ENCODE measurements at regions not wholly inside any gene's neighbourhood (a gene's known extent, or its start where the extent isn't known, plus 50 kb on each side); places are given as distances from the start of the nearest gene placed in this dataset.

DNA sequence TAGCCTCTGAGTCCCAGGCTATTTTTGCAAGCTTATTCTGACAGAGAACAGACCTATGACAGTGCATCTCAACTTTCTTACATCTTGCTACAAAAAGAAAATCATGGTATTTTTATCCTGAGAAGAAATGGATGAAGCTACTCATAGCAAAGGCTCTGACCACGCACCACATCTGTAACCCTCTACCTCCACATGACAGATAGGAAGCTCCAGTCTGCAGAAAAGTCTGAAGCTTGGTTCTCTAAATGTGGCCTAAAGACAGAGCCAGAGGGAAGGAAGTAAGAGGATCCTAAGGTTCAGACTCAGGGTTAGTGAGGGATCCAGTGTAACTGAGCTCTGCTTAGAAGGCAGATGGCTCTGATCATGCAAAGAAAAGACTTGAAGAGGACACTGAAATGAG, 58.4 kb upstream of the ABCB5 start:
- WGBS, 2 experiments (ENCODE audit: extremely low coverage in 2 of 2, insufficient read length in 1 of 2), result no CpG with 5 or more reads among the region's 1 CpG

More for the DNA sequence above, 58.4 kb upstream of the ABCB5 start:
- TF ChIP-seq RFX5 (IDR thresholded peaks at IDR 0.05; ENCODE audit: low read depth, low read length) (no peak), BHLHE40 (IDR thresholded peaks at IDR 0.05; ENCODE audit: low read depth, low read length) (no peak), CHD1 (IDR thresholded peaks at IDR 0.05; ENCODE audit: low read depth, low read length) (no peak), MXI1 (IDR thresholded peaks at IDR 0.05; ENCODE audit: borderline replicate concordance, low read depth, low read length) (no peak), POLR2A (IDR thresholded peaks at IDR 0.05; ENCODE audit: low read depth, low read length) (no peak), RAD21 (IDR thresholded peaks at IDR 0.05; ENCODE audit: low read length) (no peak), MAFK (IDR thresholded peaks at IDR 0.05; ENCODE audit: low read depth, low read length) (no peak), CEBPB (IDR thresholded peaks at IDR 0.05; ENCODE audit: low read depth, low read length) (no peak), FOS (IDR thresholded peaks at IDR 0.05; ENCODE audit: low read depth, low read length) (no peak), MAZ (IDR thresholded peaks at IDR 0.05; ENCODE audit: borderline replicate concordance, low read depth, low read length) (no peak), NFE2L2 (IDR thresholded peaks at IDR 0.05; ENCODE audit: low read depth, low read length) (no peak), RCOR1 (IDR thresholded peaks at IDR 0.05; ENCODE audit: insufficient replicate concordance, low read length) (no peak), SMC3 (IDR thresholded peaks at IDR 0.05; ENCODE audit: low read depth, low read length) (no peak)
- TF ChIP-seq, protein P1, sequence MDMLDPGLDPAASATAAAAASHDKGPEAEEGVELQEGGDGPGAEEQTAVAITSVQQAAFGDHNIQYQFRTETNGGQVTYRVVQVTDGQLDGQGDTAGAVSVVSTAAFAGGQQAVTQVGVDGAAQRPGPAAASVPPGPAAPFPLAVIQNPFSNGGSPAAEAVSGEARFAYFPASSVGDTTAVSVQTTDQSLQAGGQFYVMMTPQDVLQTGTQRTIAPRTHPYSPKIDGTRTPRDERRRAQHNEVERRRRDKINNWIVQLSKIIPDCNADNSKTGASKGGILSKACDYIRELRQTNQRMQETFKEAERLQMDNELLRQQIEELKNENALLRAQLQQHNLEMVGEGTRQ (IDR thresholded peaks at IDR 0.05; ENCODE audit: low read depth, low read length), result no peak
- TF ChIP-seq, protein P2, sequence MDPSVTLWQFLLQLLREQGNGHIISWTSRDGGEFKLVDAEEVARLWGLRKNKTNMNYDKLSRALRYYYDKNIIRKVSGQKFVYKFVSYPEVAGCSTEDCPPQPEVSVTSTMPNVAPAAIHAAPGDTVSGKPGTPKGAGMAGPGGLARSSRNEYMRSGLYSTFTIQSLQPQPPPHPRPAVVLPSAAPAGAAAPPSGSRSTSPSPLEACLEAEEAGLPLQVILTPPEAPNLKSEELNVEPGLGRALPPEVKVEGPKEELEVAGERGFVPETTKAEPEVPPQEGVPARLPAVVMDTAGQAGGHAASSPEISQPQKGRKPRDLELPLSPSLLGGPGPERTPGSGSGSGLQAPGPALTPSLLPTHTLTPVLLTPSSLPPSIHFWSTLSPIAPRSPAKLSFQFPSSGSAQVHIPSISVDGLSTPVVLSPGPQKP (IDR thresholded peaks at IDR 0.05; ENCODE audit: borderline replicate concordance, low read depth, low read length), result no peak
- TF ChIP-seq, protein P3, sequence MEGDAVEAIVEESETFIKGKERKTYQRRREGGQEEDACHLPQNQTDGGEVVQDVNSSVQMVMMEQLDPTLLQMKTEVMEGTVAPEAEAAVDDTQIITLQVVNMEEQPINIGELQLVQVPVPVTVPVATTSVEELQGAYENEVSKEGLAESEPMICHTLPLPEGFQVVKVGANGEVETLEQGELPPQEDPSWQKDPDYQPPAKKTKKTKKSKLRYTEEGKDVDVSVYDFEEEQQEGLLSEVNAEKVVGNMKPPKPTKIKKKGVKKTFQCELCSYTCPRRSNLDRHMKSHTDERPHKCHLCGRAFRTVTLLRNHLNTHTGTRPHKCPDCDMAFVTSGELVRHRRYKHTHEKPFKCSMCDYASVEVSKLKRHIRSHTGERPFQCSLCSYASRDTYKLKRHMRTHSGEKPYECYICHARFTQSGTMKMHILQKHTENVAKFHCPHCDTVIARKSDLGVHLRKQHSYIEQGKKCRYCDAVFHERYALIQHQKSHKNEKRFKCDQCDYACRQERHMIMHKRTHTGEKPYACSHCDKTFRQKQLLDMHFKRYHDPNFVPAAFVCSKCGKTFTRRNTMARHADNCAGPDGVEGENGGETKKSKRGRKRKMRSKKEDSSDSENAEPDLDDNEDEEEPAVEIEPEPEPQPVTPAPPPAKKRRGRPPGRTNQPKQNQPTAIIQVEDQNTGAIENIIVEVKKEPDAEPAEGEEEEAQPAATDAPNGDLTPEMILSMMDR (conservative IDR thresholded peaks at IDR 0.05; ENCODE audit: low read depth, low read length), result no peak
- no peak overlapping the region for H2BK20ac ChIP-seq (ENCODE audit: low read depth, low read length)
- intact Hi-C loops (cut with micrococcal nuclease), result no loop called here
- no peak overlapping the region for H3K4ac ChIP-seq (ENCODE audit: low read depth, low read length)
- ChIA-PET POLR2A (ENCODE audit: unreplicated experiment) (no interaction called here), CTCF (no interaction called here)
- H3K79me1 ChIP-seq (ENCODE audit: low read depth in 1 of 2, low read length in 2 of 2), result no peaks in the 10 kb centered on the region
- H3K4me1 ChIP-seq (ENCODE audit: control insufficient read depth, insufficient read depth, low read length), result no peaks in the 10 kb centered on the region
- no peak overlapping the region for H3K4me2 ChIP-seq (ENCODE audit: low read depth, low read length)
- H3K9me1 ChIP-seq (ENCODE audit: insufficient read depth, low read length), result no peaks in the 10 kb centered on the region
- H3K9me3 ChIP-seq (ENCODE audit: control insufficient read depth, insufficient read depth, low read length), result 0 out of 2 replicates have a peak, but pooled peaks cover 2% of the 10 kb centered on the region
- no peak for DNase-seq
- no peak overlapping the region for H2AFZ ChIP-seq (replicated peaks; ENCODE audit: low read length, poor library complexity)
- H3K27me3 ChIP-seq (ENCODE audit: control insufficient read depth, insufficient read depth, low read length), result no peaks in the 10 kb centered on the region
- no peaks in the 10 kb centered on the region for H4K20me1 ChIP-seq (ENCODE audit: insufficient read depth, low read length)
- in situ Hi-C loops (cut with MboI; ENCODE audit: low sequenced_read_pairs), result no loop called here
- no peak overlapping the region for H3K56ac ChIP-seq (ENCODE audit: extremely low read depth, insufficient read depth, low read length)
- ATAC-seq (ENCODE audit: low read depth), result no peak
- no peak overlapping the region for H3K23ac ChIP-seq (ENCODE audit: low read depth, low read length)
- H2AK5ac ChIP-seq (ENCODE audit: low read depth, low read length), result no peak overlapping the region
- no peak overlapping the region for H3K18ac ChIP-seq (ENCODE audit: low read depth, low read length)
- H4K5ac ChIP-seq (ENCODE audit: low read depth, low read length), result no peak overlapping the region
- no peak overlapping the region for H2AK9ac ChIP-seq (replicated peaks; ENCODE audit: low read depth, low read length, poor library complexity)
- H3K27ac ChIP-seq (ENCODE audit: insufficient read depth, low read length), result no peak overlapping the region
- no peak overlapping the region for H3K4me3 ChIP-seq (ENCODE audit: insufficient read depth, low read depth, low read length)
- H2BK120ac ChIP-seq (ENCODE audit: low read depth, low read length), result no peak overlapping the region
- no peak overlapping the region for H3K9ac ChIP-seq (ENCODE audit: low read depth, low read length)
- H4K8ac ChIP-seq (ENCODE audit: low read depth in 2 of 2, low read length in 2 of 2), result no peak overlapping the region
- H2BK15ac ChIP-seq (ENCODE audit: low read depth, low read length), result no peak overlapping the region
- H3K14ac ChIP-seq (replicated peaks; ENCODE audit: low read depth, low read length), result no peak overlapping the region
- no peak overlapping the region for H2BK5ac ChIP-seq (ENCODE audit: low read depth, low read length, poor library complexity, severe bottlenecking)
- no peak overlapping the region for H4K91ac ChIP-seq (ENCODE audit: insufficient read depth, low read depth, low read length)
- BruUV-seq (replicated peaks), result no TSS peak
- dilution Hi-C loops (cut with HindIII; ENCODE audit: low sequenced_read_pairs, unreplicated experiment), result no loop called here
- no peaks in the 10 kb centered on the region for H3K36me3 ChIP-seq (ENCODE audit: control insufficient read depth, insufficient read depth, low read length)
